Astrocyte (in vitro differentiated cells and primary cell): ENCODE measurements at regions not wholly inside any gene's neighbourhood (a gene's known extent, or its start where the extent isn't known, plus 50 kb on each side); places are given as distances from the start of the nearest gene placed in this dataset.
"Not testable (repeated sequence)": the region's sequence is repeated elsewhere in the genome, so short reads cannot be mapped to it uniquely, and the experiment has no call there.

ENCODE experiments used
- DNase-seq: peaks from one replicate; pipeline ENCODE4 v3.0.0-alpha.2; 2010; ENCODE audit warnings: low read depth
- FAIRE-seq: peaks from 2 replicates; lab custom pipeline; 2011; peaks lifted over from hg19 to GRCh38; lab: Jason Lieb, UNC
- H2AFZ ChIP-seq: 2 replicates; pipeline ENCODE4 v1.6.0; 2012; ENCODE audit warnings: low read depth, low read length, inconsistent platforms
- H3K27ac ChIP-seq: 2 replicates; pipeline ENCODE4 v1.5.1; 2011; ENCODE audit warnings: low read depth, low read length, inconsistent platforms
- H3K27me3 ChIP-seq: 2 replicates; pipeline ENCODE4 v1.6.0; 2011; ENCODE audit warnings: low read length, inconsistent platforms; ENCODE audit not compliant: insufficient read depth
- H3K36me3 ChIP-seq: 2 replicates; pipeline ENCODE4 v1.5.1; 2011; ENCODE audit warnings: low read length, inconsistent platforms; ENCODE audit not compliant: insufficient read depth
- H3K4me1 ChIP-seq: 2 replicates; pipeline ENCODE4 v1.5.1; 2011; ENCODE audit warnings: low read length, inconsistent platforms; ENCODE audit not compliant: insufficient read depth
- H3K4me2 ChIP-seq: 2 replicates; pipeline ENCODE4 v1.6.0; 2012; ENCODE audit warnings: low read length, inconsistent platforms
- H3K4me3 ChIP-seq: 2 replicates; pipeline ENCODE4 v1.5.1; 2011; ENCODE audit warnings: low read depth, mild to moderate bottlenecking, low read length, inconsistent platforms; ENCODE audit not compliant: insufficient read depth
- H3K79me2 ChIP-seq: 2 replicates; pipeline ENCODE4 v1.6.0; 2012; ENCODE audit warnings: mild to moderate bottlenecking, low read length, inconsistent platforms; ENCODE audit not compliant: insufficient read depth
- H3K9ac ChIP-seq: 2 replicates; pipeline ENCODE4 v1.6.0; 2012; ENCODE audit warnings: mild to moderate bottlenecking, low read length, inconsistent platforms
- H3K9me3 ChIP-seq: 2 replicates; pipeline ENCODE4 v1.5.1; 2012; ENCODE audit warnings: low read depth, mild to moderate bottlenecking, low read length, inconsistent platforms; ENCODE audit not compliant: insufficient read depth
- H4K20me1 ChIP-seq: 2 replicates; pipeline ENCODE4 v1.6.0; 2012; ENCODE audit warnings: low read length, inconsistent platforms; ENCODE audit not compliant: insufficient read depth
- H3K27ac Mint-ChIP-seq: one replicate; pipeline ENCODE4 v1.8.0; 2021; ENCODE audit warnings: mild to moderate bottlenecking, mixed read lengths; ENCODE audit not compliant: unreplicated experiment
- H3K27me3 Mint-ChIP-seq: one replicate; pipeline ENCODE4 v1.8.0; 2021; ENCODE audit warnings: low read depth, mixed read lengths; ENCODE audit not compliant: unreplicated experiment
- H3K36me3 Mint-ChIP-seq: one replicate; pipeline ENCODE4 v1.8.0; 2021; ENCODE audit warnings: low read depth, mixed read lengths; ENCODE audit not compliant: unreplicated experiment
- H3K4me1 Mint-ChIP-seq: one replicate; pipeline ENCODE4 v1.8.0; 2021; ENCODE audit warnings: low read depth, mixed read lengths; ENCODE audit not compliant: unreplicated experiment
- H3K4me3 Mint-ChIP-seq: one replicate; pipeline ENCODE4 v1.8.0; 2021; ENCODE audit warnings: mild to moderate bottlenecking, moderate library complexity, mixed read lengths; ENCODE audit not compliant: unreplicated experiment
- H3K9me3 Mint-ChIP-seq: one replicate; pipeline ENCODE4 v1.8.0; 2021; ENCODE audit warnings: mild to moderate bottlenecking, mixed read lengths; ENCODE audit not compliant: unreplicated experiment
- EZH2 ChIP-seq: IDR thresholded peaks from 2 replicates; pipeline ENCODE4 v1.6.1; 2012; ENCODE audit warnings: mild to moderate bottlenecking, low read length, inconsistent platforms; ENCODE audit not compliant: insufficient read depth
- TF ChIP-seq, protein P1 (sequence below): IDR thresholded peaks from 2 replicates; pipeline ENCODE4 v1.5.1; 2011; ENCODE audit warnings: low read depth, mild to moderate bottlenecking, inconsistent platforms, low read length, moderate library complexity; ENCODE audit not compliant: insufficient read depth

DNA sequence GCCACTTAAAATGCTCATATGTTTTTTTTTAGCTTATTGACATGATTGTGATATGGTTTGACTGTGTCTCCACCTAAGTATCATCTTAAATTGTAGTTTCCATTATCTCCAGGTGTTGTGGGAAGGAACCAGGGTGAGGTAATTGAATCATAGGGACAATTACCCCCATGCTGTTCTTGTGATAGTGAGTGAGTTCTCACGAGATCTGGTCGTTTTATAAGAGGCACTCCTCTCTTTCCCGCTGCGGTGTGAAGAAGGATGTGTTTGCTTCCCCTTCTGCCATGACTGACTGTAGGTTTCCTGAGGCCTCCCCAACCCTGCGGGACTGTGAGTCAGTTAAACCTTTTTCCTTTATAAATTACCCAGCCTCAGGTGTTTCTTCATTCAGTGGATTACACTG lies 80.5 kb upstream of the ETV1 start:
- Histone ChIP-seq H3K4me1 (no peaks in the 10 kb centered on the region), H4K20me1 (no peaks in the 10 kb centered on the region), H2AFZ (no peak overlapping the region), H3K4me3 (no peak overlapping the region), H3K4me2 (no peak overlapping the region), H3K27ac (no peak overlapping the region), H3K9ac (no peak overlapping the region), H3K27me3 (no peaks in the 10 kb centered on the region), H3K36me3 (no peaks in the 10 kb centered on the region), H3K9me3 (no peaks in the 10 kb centered on the region), H3K79me2 (no peaks in the 10 kb centered on the region)
- DNase-seq (no peak), FAIRE-seq (no peak)
- TF ChIP-seq EZH2 = no peak
- TF ChIP-seq, protein P1, sequence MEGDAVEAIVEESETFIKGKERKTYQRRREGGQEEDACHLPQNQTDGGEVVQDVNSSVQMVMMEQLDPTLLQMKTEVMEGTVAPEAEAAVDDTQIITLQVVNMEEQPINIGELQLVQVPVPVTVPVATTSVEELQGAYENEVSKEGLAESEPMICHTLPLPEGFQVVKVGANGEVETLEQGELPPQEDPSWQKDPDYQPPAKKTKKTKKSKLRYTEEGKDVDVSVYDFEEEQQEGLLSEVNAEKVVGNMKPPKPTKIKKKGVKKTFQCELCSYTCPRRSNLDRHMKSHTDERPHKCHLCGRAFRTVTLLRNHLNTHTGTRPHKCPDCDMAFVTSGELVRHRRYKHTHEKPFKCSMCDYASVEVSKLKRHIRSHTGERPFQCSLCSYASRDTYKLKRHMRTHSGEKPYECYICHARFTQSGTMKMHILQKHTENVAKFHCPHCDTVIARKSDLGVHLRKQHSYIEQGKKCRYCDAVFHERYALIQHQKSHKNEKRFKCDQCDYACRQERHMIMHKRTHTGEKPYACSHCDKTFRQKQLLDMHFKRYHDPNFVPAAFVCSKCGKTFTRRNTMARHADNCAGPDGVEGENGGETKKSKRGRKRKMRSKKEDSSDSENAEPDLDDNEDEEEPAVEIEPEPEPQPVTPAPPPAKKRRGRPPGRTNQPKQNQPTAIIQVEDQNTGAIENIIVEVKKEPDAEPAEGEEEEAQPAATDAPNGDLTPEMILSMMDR = no peak
- peaks cover 3% of the 10 kb centered on the region for H3K9me3 Mint-ChIP-seq
- no peaks in the 10 kb centered on the region for H3K27me3 Mint-ChIP-seq
- H3K4me3 Mint-ChIP-seq = no peak overlapping the region
- H3K27ac Mint-ChIP-seq = no peak overlapping the region
- no peaks in the 10 kb centered on the region for H3K36me3 Mint-ChIP-seq
- no peaks in the 10 kb centered on the region for H3K4me1 Mint-ChIP-seq

DNA sequence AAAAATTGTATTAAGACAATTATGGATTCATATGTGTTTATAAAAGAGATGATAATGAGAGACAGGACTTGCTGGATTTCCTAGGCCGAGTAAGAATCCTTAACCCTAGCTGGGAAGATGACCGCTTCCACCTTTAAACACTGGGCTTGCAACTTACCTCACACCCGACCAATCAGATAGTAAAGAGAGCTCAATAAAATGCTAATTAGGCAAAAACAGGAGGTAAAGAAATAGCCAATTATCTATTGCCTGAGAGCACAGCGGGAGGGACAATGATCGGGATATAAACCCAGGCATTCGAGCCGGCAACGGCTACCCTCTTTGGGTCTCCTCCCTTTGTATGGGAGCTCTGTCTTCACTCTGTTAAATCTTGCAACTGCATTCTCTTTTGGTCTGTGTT lies 77.3 kb upstream of the ETV1 start:
- H3K36me3 ChIP-seq, H3K27me3 ChIP-seq, H3K9me3 Mint-ChIP-seq, DNase-seq, H3K79me2 ChIP-seq, H3K9me3 ChIP-seq, H3K4me1 Mint-ChIP-seq, H3K4me3 Mint-ChIP-seq, H3K4me2 ChIP-seq, H4K20me1 ChIP-seq, H3K27ac ChIP-seq, H3K4me3 ChIP-seq, H3K27ac Mint-ChIP-seq, H3K36me3 Mint-ChIP-seq, H3K27me3 Mint-ChIP-seq, H3K9ac ChIP-seq, FAIRE-seq, H3K4me1 ChIP-seq, H2AFZ ChIP-seq: not testable (repeated sequence)

DNA sequence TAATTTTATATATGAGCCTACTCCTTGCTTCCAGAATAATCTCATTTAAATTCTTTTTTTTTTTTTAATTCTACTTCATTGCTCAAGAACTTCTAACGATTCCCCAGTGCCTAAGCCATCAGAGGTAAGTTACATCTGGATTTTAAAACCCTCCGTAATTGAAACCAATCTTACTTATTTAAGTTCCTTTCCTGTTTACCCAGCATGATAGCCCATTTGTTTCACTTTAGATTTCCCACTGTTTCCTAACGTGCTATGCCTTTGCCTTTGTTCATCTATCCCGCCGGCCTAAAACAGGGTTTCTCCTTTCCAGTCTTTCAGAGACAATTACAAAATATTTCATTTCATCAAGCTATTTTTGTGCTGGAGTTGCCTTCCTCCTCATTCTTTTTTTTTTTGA lies 75.8 kb upstream of the ETV1 start:
- no peak overlapping the region for H2AFZ ChIP-seq
- Mint-ChIP-seq H3K27me3 (no peaks in the 10 kb centered on the region), H3K36me3 (no peaks in the 10 kb centered on the region), H3K27ac (no peak overlapping the region), H3K9me3 (peaks cover 3% of the 10 kb centered on the region), H3K4me3 (no peak overlapping the region), H3K4me1 (no peaks in the 10 kb centered on the region)
- no peaks in the 10 kb centered on the region for H3K9me3 ChIP-seq
- H3K27ac ChIP-seq = no peak overlapping the region
- no peak for FAIRE-seq
- H3K9ac ChIP-seq = no peak overlapping the region
- no peaks in the 10 kb centered on the region for H3K4me1 ChIP-seq
- TF ChIP-seq EZH2 = no peak
- TF ChIP-seq, protein P1 = no peak
- no peak overlapping the region for H3K4me2 ChIP-seq
- H4K20me1 ChIP-seq = no peaks in the 10 kb centered on the region
- H3K36me3 ChIP-seq = no peaks in the 10 kb centered on the region
- no peak overlapping the region for H3K4me3 ChIP-seq
- no peaks in the 10 kb centered on the region for H3K79me2 ChIP-seq
- H3K27me3 ChIP-seq = no peaks in the 10 kb centered on the region
- DNase-seq = no peak
